ENCODE measurements at regions not wholly inside any gene's neighbourhood (a gene's known extent, or its start where the extent isn't known, plus 50 kb on each side); places are given as distances from the start of the nearest gene placed in this dataset.

- no peak for TF ChIP-seq CTCF (IDR thresholded peaks at IDR 0.05)
- no peak for TF ChIP-seq POLR2AphosphoS5 (IDR thresholded peaks at IDR 0.05)
These were observed 440.4 kb downstream of the FGF9 start for GRCh38 chr13:22111152-22111783.
